Stimulated activated CD4-positive, alpha-beta T cell treated with anti-CD3 and anti-CD28 coated beads, Interleukin-15, amount 100 ng/mL, for 24 hours (primary cell): ENCODE measurements at regions not wholly inside any gene's neighbourhood (a gene's known extent, or its start where the extent isn't known, plus 50 kb on each side); places are given as distances from the start of the nearest gene placed in this dataset.

ENCODE experiments used
- DNase-seq: peaks from one replicate; pipeline ENCODE4 v3.0.0-alpha.2; 2020

GRCh38 chr1:221109930-221110329 is 230.7 kb downstream of the HLX start:
- DNase-seq = no peak

GRCh38 chr1:221117133-221117532 is 237.9 kb downstream of the HLX start:
- DNase-seq = no peak

- DNase-seq = no peak
These were observed 238.3 kb downstream of the HLX start for GRCh38 chr1:221117548-221117951.

- DNase-seq = no peak
These were observed 239.1 kb downstream of the HLX start for GRCh38 chr1:221118176-221118937.

GRCh38 chr1:221118938-221119320 is 239.7 kb downstream of the HLX start:
- DNase-seq = no peak

- no peak for DNase-seq
These were observed 243.3 kb downstream of the HLX start for GRCh38 chr1:221122501-221122900.

GRCh38 chr1:221125976-221126375 is 246.7 kb downstream of the HLX start:
- DNase-seq = no peak

GRCh38 chr1:221137666-221138065 is 258.4 kb downstream of the HLX start:
- no peak for DNase-seq

GRCh38 chr1:221138516-221138915 is 259.3 kb downstream of the HLX start:
- DNase-seq = no peak

GRCh38 chr1:221139991-221140390 is 260.7 kb downstream of the HLX start:
- no peak for DNase-seq

- DNase-seq = no peak
These were observed 261.9 kb downstream of the HLX start for GRCh38 chr1:221141096-221141495.

GRCh38 chr1:221141606-221142285 is 262.5 kb downstream of the HLX start:
- DNase-seq = no peak

- DNase-seq = no peak
These were observed 269.4 kb downstream of the HLX start for GRCh38 chr1:221148660-221149059.

- no peak for DNase-seq
These were observed 269.9 kb downstream of the HLX start for GRCh38 chr1:221149111-221149510.

GRCh38 chr1:221149555-221150075 is 270.4 kb downstream of the HLX start:
- no peak for DNase-seq

GRCh38 chr1:221150996-221151395 is 271.8 kb downstream of the HLX start:
- no peak for DNase-seq

GRCh38 chr1:221154932-221155331 is 275.7 kb downstream of the HLX start:
- DNase-seq = no peak

- DNase-seq = no peak
These were observed 278.0 kb downstream of the HLX start for GRCh38 chr1:221157026-221157761.

- DNase-seq = no peak
These were observed 280.4 kb downstream of the HLX start for GRCh38 chr1:221159608-221160007.

GRCh38 chr1:221161571-221162041 is 282.4 kb downstream of the HLX start:
- no peak for DNase-seq

GRCh38 chr1:221162352-221162751 is 283.1 kb downstream of the HLX start:
- no peak for DNase-seq

- no peak for DNase-seq
These were observed 283.7 kb downstream of the HLX start for GRCh38 chr1:221162939-221163338.

GRCh38 chr1:221164029-221164428 is 284.8 kb downstream of the HLX start:
- no peak for DNase-seq
